Nephron progenitor cell (in vitro differentiated cells): ENCODE measurements at regions not wholly inside any gene's neighbourhood (a gene's known extent, or its start where the extent isn't known, plus 50 kb on each side); places are given as distances from the start of the nearest gene placed in this dataset.
A peak's percentile ranks its signal among the peaks of the same experiment; 100 is the strongest.

Experiments
- DNase-seq: peaks from one replicate; pipeline ENCODE4 v3.0.0; 2021
- H3K27ac Mint-ChIP-seq: 2 replicates; pipeline ENCODE4 v1.8.0; 2021; ENCODE audit warnings: mild to moderate bottlenecking, moderate library complexity, mixed read lengths
- H3K27me3 Mint-ChIP-seq: 2 replicates; pipeline ENCODE4 v1.8.0; 2021; ENCODE audit warnings: mild to moderate bottlenecking, low read depth, mixed read lengths; ENCODE audit not compliant: poor library complexity
- H3K36me3 Mint-ChIP-seq: 2 replicates; pipeline ENCODE4 v1.8.0; 2021; ENCODE audit warnings: low read depth, mixed read lengths
- H3K4me1 Mint-ChIP-seq: 2 replicates; pipeline ENCODE4 v1.8.0; 2021; ENCODE audit warnings: mixed read lengths
- H3K4me3 Mint-ChIP-seq: 2 replicates; pipeline ENCODE4 v1.8.0; 2021; ENCODE audit warnings: mild to moderate bottlenecking, moderate library complexity, mixed read lengths
- H3K9me3 Mint-ChIP-seq: 2 replicates; pipeline ENCODE4 v1.8.0; 2021; ENCODE audit warnings: mild to moderate bottlenecking, moderate library complexity, mixed read lengths
- TF ChIP-seq, protein P1 (sequence below): fragments of 200-600 bp; sonication (generic); IDR thresholded peaks from 2 replicates; pipeline ENCODE4 v1.5.0; 2021; ENCODE audit warnings: antibody characterized with exemption

DNA sequence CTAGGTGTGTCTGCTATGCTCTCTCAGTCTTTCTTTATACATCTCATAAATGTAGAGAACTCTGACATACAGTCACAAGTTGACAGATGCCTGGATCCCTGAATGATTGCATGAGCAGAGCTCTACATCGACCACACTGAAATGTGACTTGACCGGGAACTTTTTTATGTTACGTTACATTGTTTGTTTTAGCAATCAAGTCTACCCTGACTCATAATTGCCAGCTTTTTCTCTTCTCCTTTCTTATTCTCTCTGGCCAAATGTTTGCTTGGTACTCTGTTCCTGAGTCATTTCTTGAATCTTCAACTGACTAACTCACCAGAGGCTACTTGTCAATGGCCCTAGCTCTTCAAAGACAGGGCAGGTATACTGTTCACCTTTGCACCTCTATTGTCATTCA lies 213.6 kb upstream of the DTNBP1 start:
- TF ChIP-seq, protein P1, sequence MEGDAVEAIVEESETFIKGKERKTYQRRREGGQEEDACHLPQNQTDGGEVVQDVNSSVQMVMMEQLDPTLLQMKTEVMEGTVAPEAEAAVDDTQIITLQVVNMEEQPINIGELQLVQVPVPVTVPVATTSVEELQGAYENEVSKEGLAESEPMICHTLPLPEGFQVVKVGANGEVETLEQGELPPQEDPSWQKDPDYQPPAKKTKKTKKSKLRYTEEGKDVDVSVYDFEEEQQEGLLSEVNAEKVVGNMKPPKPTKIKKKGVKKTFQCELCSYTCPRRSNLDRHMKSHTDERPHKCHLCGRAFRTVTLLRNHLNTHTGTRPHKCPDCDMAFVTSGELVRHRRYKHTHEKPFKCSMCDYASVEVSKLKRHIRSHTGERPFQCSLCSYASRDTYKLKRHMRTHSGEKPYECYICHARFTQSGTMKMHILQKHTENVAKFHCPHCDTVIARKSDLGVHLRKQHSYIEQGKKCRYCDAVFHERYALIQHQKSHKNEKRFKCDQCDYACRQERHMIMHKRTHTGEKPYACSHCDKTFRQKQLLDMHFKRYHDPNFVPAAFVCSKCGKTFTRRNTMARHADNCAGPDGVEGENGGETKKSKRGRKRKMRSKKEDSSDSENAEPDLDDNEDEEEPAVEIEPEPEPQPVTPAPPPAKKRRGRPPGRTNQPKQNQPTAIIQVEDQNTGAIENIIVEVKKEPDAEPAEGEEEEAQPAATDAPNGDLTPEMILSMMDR, result no peak
- Mint-ChIP-seq H3K27ac (no peak overlapping the region), H3K27me3 (no peaks in the 10 kb centered on the region), H3K36me3 (no peaks in the 10 kb centered on the region), H3K9me3 (no peaks in the 10 kb centered on the region), H3K4me3 (no peak overlapping the region), H3K4me1 (peaks cover 31% of the 10 kb centered on the region)
- DNase-seq, result no peak

DNA sequence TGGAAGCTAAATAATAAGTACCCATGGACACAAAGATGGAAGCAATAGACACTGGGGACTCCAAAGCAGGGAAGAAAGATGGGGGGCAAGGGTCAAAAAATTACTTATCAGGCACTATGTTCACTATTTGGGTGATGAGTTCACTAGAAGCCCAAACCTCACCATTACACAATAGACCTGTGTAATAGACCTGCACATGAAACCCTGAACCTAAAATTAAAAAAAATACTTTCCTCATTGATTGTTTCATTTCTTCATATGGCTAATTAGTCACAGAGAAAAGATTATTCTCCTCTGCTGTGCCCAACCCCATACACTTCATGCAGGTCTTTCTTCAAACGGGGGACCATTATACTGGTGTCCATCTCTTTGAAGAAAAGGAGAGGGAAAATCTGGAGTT lies 213.0 kb upstream of the DTNBP1 start:
- no peaks in the 10 kb centered on the region for H3K36me3 Mint-ChIP-seq
- TF ChIP-seq, protein P1, result no peak
- H3K27ac Mint-ChIP-seq, result no peak overlapping the region
- no peaks in the 10 kb centered on the region for H3K27me3 Mint-ChIP-seq
- no peak overlapping the region for H3K4me3 Mint-ChIP-seq
- no peaks in the 10 kb centered on the region for H3K9me3 Mint-ChIP-seq
- peaks cover 34% of the 10 kb centered on the region for H3K4me1 Mint-ChIP-seq
- no peak for DNase-seq

DNA sequence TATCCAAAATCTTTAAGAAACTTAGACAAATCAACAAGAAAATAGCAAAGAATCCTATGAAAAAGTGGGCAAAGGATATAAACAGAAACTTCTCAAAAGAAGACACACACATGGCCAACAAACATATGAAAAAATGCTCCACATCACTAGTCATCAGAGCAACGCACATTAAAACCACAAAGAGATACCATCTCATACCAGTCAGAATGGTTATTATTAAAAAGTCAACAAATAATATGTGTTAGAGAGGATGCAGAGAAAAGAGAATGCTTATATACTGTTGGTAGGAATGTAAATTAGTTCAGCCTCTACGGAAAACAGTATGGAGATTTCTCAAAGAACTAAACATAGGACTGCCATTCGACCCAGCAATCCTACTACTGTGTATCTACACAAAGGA lies 212.0 kb upstream of the DTNBP1 start:
- H3K36me3 Mint-ChIP-seq, result no peaks in the 10 kb centered on the region
- peaks cover 31% of the 10 kb centered on the region for H3K4me1 Mint-ChIP-seq
- H3K27me3 Mint-ChIP-seq, result no peaks in the 10 kb centered on the region

DNA sequence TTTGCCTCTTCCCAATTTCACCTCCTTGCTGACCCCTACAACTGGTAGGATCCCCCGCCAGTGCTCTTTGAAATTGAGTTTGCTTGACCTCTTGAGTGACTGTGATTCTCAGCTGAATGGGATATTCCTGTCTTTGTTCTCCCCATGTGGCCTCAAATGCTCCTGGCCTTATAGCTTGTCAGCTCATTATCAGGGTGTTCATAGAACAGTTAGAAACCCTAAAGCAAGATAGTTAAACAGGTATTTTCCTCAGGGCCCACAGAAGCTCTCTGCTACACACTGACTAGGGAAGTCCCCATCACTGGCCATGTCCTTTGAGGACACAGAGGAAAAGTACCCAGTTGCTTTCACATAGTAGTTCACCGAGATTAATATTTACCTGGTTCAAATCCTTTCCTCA lies 211.5 kb upstream of the DTNBP1 start:
- Mint-ChIP-seq H3K27ac (no peak overlapping the region), H3K27me3 (no peaks in the 10 kb centered on the region), H3K4me1 (peaks cover 29% of the 10 kb centered on the region), H3K36me3 (no peaks in the 10 kb centered on the region), H3K9me3 (no peaks in the 10 kb centered on the region), H3K4me3 (no peak overlapping the region)
- TF ChIP-seq, protein P1, result no peak
- DNase-seq, result no peak

More for the DNA sequence above, 212.0 kb upstream of the DTNBP1 start:
- Mint-ChIP-seq H3K27ac (no peak overlapping the region), H3K9me3 (no peaks in the 10 kb centered on the region), H3K4me3 (no peak overlapping the region)
- DNase-seq, result no peak
- TF ChIP-seq, protein P1, result no peak

DNA sequence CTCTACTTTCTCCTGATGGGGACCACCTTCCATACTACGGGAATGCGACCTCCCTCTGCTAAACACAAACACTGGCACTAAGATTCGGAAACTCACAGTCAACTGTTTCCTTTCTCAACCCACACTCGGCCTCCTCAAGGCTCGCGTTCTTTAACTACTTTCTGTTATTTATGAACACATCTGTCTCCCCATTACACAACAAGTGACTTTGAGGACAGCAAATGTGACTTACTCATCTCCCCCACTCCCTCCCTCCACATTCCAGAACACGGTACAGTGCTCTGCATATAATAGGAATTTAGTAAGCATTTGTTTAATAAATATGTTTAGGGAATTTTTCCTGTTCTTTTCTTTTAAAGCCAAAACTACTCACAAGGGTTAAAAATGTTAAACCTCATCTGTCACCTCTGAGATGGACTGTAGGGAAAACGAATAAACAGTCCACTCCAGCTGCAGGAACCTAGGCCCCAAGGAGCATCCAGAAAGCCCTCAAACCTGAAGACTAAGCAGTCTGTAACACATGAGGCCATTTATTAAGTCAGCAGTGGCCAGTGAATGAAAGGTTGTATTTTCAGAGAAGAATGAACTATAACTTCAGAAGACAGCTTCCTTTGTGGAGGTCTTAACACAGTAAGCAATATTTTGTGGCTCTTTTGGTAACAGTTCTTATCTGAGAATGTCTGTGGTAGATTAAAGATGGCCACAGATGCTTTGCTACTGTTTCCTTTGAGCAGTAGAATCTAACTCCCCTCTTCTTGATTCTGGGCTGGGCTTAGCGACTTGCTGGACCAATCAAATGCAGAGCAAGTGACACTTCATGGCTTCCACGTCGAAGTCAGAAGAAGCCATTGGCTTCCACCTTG lies 209.6 kb upstream of the DTNBP1 start:
- Mint-ChIP-seq H3K27me3 (no peaks in the 10 kb centered on the region), H3K9me3 (no peaks in the 10 kb centered on the region), H3K4me1 (peaks cover 29% of the 10 kb centered on the region), H3K27ac (peak overlapping the region; percentile 28), H3K36me3 (no peaks in the 10 kb centered on the region), H3K4me3 (no peak overlapping the region)
- TF ChIP-seq, protein P1, result no peak
- DNase-seq, result no peak

DNA sequence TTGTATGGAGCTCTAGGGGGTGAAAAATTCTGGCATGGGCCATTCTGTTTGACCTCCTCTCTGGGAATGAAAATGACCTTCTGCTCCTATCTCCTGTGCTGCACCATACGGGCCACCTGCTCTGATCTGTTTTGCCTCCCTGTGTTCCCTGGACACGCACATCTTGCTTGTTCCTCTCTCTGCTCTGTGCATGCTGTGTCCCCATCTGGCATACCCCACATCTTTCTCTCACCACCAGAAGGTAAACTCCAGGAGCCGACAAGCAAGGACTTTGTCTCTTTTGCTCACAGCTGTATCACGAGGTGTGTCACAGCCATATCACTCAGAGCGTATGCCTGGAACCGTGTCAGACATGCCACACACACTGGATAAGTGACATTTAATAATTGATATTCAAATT lies 208.4 kb upstream of the DTNBP1 start:
- H3K27me3 Mint-ChIP-seq, result no peaks in the 10 kb centered on the region
- H3K27ac Mint-ChIP-seq, result no peak overlapping the region
- H3K9me3 Mint-ChIP-seq, result no peaks in the 10 kb centered on the region
- H3K4me3 Mint-ChIP-seq, result no peak overlapping the region
- H3K36me3 Mint-ChIP-seq, result no peaks in the 10 kb centered on the region
- TF ChIP-seq, protein P1, result no peak
- DNase-seq, result no peak
- peaks cover 29% of the 10 kb centered on the region for H3K4me1 Mint-ChIP-seq
